GM12878 (cell line): ENCODE measurements at regions not wholly inside any gene's neighbourhood (a gene's known extent, or its start where the extent isn't known, plus 50 kb on each side); places are given as distances from the start of the nearest gene placed in this dataset.
A peak's percentile ranks its signal among the peaks of the same experiment; 100 is the strongest.

Source experiments
- ATAC-seq: fragments of 200-7000 bp; cut with Tn5 transposase; 3 replicates; pipeline ENCODE4 v1.9.1; 2020; ENCODE audit warnings: mild to moderate bottlenecking, moderate library complexity
- BruUV-seq: library from RNA; stranded (reverse); fragments of 400-500 nt; replicated peaks from 2 replicates; lab custom pipeline; 2021; lab: Mats Ljungman, UMichigan
- CTCF ChIA-PET: fragments of 300-600 bp; sonication (Branson Sonifier 250); formaldehyde crosslinking; extraction: SDS; loops from one replicate; lab custom pipeline; 2021; ENCODE audit warnings: inconsistent platforms; lab: Yijun Ruan, JAX
- POLR2A ChIA-PET: fragments of 350-600 bp; formaldehyde crosslinking; extraction: SDS; loops from one replicate; lab custom pipeline; 2021; ENCODE audit warnings: inconsistent platforms; lab: Charles Lee
- RAD21 ChIA-PET: fragments of 300-600 bp; sonication (Branson Sonifier 250); formaldehyde crosslinking; loops from one replicate; lab custom pipeline; 2023; ENCODE audit warnings: antibody characterized with exemption; ENCODE audit not compliant: unreplicated experiment; lab: Charles Lee
- SMC1A ChIA-PET: fragments of 300-600 bp; sonication (Branson Sonifier 250); formaldehyde crosslinking; loops from one replicate; lab custom pipeline; 2023; ENCODE audit not compliant: unreplicated experiment, uncharacterized antibody; lab: Charles Lee
- DNase-seq: peaks from one replicate; pipeline ENCODE4 v3.0.0-alpha.2; 2011; ENCODE audit warnings: low read depth, low spot score
- FAIRE-seq: peaks from 3 replicates; lab custom pipeline; 2011; peaks lifted over from hg19 to GRCh38; lab: Jason Lieb, UNC
- H2AFZ ChIP-seq: 2 replicates; pipeline ENCODE4 v1.6.0; 2011; ENCODE audit warnings: low read depth, low read length, control low read depth; ENCODE audit not compliant: control insufficient read depth
- H3K27ac ChIP-seq: 2 replicates; pipeline ENCODE4 v1.5.1; 2011; ENCODE audit warnings: control low read depth; ENCODE audit not compliant: control insufficient read depth, insufficient read depth
- H3K27me3 ChIP-seq, 2 experiments: replicated peaks in 1 of 2; 2 replicates each; pipeline versions ENCODE4 v1.6.0 to v1.6.1; 2011; ENCODE audit warnings: low read length in 1 of 2; ENCODE audit not compliant: control insufficient read depth in 2 of 2, insufficient read depth in 2 of 2
- H3K36me3 ChIP-seq, 2 experiments: 2 replicates each; pipeline ENCODE4 v1.5.1; 2011; ENCODE audit warnings: low read length in 1 of 2; ENCODE audit not compliant: control insufficient read depth in 2 of 2, insufficient read depth in 2 of 2
- H3K4me1 ChIP-seq: 2 replicates; pipeline ENCODE4 v1.6.1; 2011; ENCODE audit warnings: mild to moderate bottlenecking, low read length, moderate library complexity, mixed read lengths; ENCODE audit not compliant: control insufficient read depth, insufficient read depth
- H3K4me2 ChIP-seq: 2 replicates; pipeline ENCODE4 v1.6.0; 2011; ENCODE audit warnings: control low read depth; ENCODE audit not compliant: control insufficient read depth, insufficient read depth
- H3K4me3 ChIP-seq: fragments of 200-600 bp; sonication (generic); 2 replicates; pipeline ENCODE4 v1.5.1; 2016
- H3K79me2 ChIP-seq: 2 replicates; pipeline ENCODE4 v1.6.0; 2011; ENCODE audit warnings: low read length; ENCODE audit not compliant: control insufficient read depth, insufficient read depth
- H3K9ac ChIP-seq: 2 replicates; pipeline ENCODE4 v1.8.0; 2011; ENCODE audit warnings: low read length, control low read depth, mixed read lengths; ENCODE audit not compliant: control insufficient read depth, insufficient read depth
- H3K9me3 ChIP-seq: replicated peaks from 3 replicates; pipeline ENCODE4 v1.5.1; 2011; ENCODE audit warnings: mild to moderate bottlenecking, low read length; ENCODE audit not compliant: control insufficient read depth, insufficient read depth
- H4K20me1 ChIP-seq: 2 replicates; pipeline ENCODE4 v1.6.0; 2011; ENCODE audit not compliant: control insufficient read depth, insufficient read depth
- ASH2L ChIP-seq: fragments of 300-600, 200-600 bp; sonication (generic); IDR thresholded peaks from 2 replicates; pipeline ENCODE4 v1.6.1; 2017; ENCODE audit warnings: low read depth, mild to moderate bottlenecking, borderline replicate concordance
- ATF7 ChIP-seq: fragments of 450-650 bp; IDR thresholded peaks from 2 replicates; pipeline ENCODE4 v1.6.1; 2016; ENCODE audit warnings: low read depth, mild to moderate bottlenecking
- BCL3 ChIP-seq: IDR thresholded peaks from 2 replicates; pipeline ENCODE4 v1.6.1; 2011; ENCODE audit warnings: borderline replicate concordance, low read depth, mild to moderate bottlenecking, moderate library complexity, low read length; ENCODE audit not compliant: insufficient read depth, poor library complexity, severe bottlenecking
- CBFB ChIP-seq: IDR thresholded peaks from 2 replicates; pipeline ENCODE4 v1.6.1; 2016; ENCODE audit warnings: antibody characterized with exemption, low read depth
- CTCF ChIP-seq, 3 experiments: IDR thresholded peaks in 2 of 3; conservative IDR thresholded peaks in 1 of 3; 2 replicates each; pipeline ENCODE4 v1.5.1; 2011; ENCODE audit warnings: low read depth in 3 of 3, low read length in 3 of 3, mild to moderate bottlenecking in 3 of 3, control low read depth in 2 of 3, moderate library complexity in 2 of 3, inconsistent platforms in 1 of 3, mixed read lengths in 1 of 3; ENCODE audit not compliant: control insufficient read depth in 2 of 3, insufficient read depth in 1 of 3; ENCODE audit errors: extremely low read depth in 1 of 3
- ELK1 ChIP-seq: IDR thresholded peaks from 2 replicates; pipeline ENCODE4 v1.6.1; 2012; ENCODE audit warnings: low read depth, low read length, improper control_type of control experiment
- ETV6 ChIP-seq, 2 experiments: fragments of 450-650 bp in 1 of 2; IDR thresholded peaks in 1 of 2; conservative IDR thresholded peaks in 1 of 2; 2 replicates each; pipeline ENCODE4 v1.6.1; 2014; ENCODE audit warnings: antibody characterized with exemption in 1 of 2, borderline replicate concordance in 1 of 2, low read depth in 1 of 2, mild to moderate bottlenecking in 1 of 2, moderate library complexity in 1 of 2
- MTA2 ChIP-seq: fragments of 450-650 bp; IDR thresholded peaks from 2 replicates; pipeline ENCODE4 v1.6.1; 2016; ENCODE audit warnings: low read depth, mild to moderate bottlenecking, moderate library complexity
- PBX3 ChIP-seq: IDR thresholded peaks from 2 replicates; pipeline ENCODE4 v1.6.1; 2011; ENCODE audit warnings: mild to moderate bottlenecking, low read depth, low read length, moderate library complexity; ENCODE audit not compliant: insufficient replicate concordance
- POLR2AphosphoS2 ChIP-seq: IDR thresholded peaks from 2 replicates; pipeline ENCODE4 v1.6.1; 2011; ENCODE audit warnings: low read depth, mild to moderate bottlenecking, low read length, improper control_type of control experiment, moderate library complexity
- RELA ChIP-seq: fragments of 450-650 bp; IDR thresholded peaks from 2 replicates; pipeline ENCODE4 v1.8.0; 2014; ENCODE audit warnings: borderline replicate concordance; ENCODE audit not compliant: partially characterized antibody
- SMAD1 ChIP-seq: fragments of 450-650 bp; IDR thresholded peaks from 2 replicates; pipeline ENCODE4 v1.6.1; 2018; ENCODE audit warnings: mild to moderate bottlenecking, low read depth; ENCODE audit not compliant: partially characterized antibody
- TCF7 ChIP-seq: IDR thresholded peaks from 2 replicates; pipeline ENCODE4 v1.6.1; 2014; ENCODE audit warnings: antibody characterized with exemption, borderline replicate concordance
- WGBS: methylation state at CpG from one replicate; pipeline ENCODE4 v1.1.6; 2016; ENCODE audit warnings: low lambda C conversion rate; ENCODE audit not compliant: insufficient replicate concordance, insufficient coverage; ENCODE audit errors: missing lambda C conversion rate; 5-methylcytosine and 5-hydroxymethylcytosine counted together
- in situ Hi-C: fragments of 300-500 bp; cut with MboI; formaldehyde crosslinking; loops from 9 replicates; pipeline ENCODE4 v1.14.3; 2018; ENCODE audit warnings: mixed read lengths
- intact Hi-C: fragments of 100-400 bp; cut with micrococcal nuclease; formaldehyde crosslinking; loops from one replicate; pipeline ENCODE4 v1.14.2; 2022; ENCODE audit not compliant: unreplicated experiment

- TF ChIP-seq PBX3 (no peak), MTA2 (peak; percentile 37; the same call in 1 of the 2 replicates), ATF7 (peak; percentile 75), CTCF (IDR thresholded peaks at IDR 0.05 in 2 of 3, conservative IDR thresholded peaks at IDR 0.05 in 1 of 3; ENCODE audit: control insufficient read depth in 2 of 3, extremely low read depth in 1 of 3, insufficient read depth in 1 of 3, low read depth in 3 of 3, low read length in 3 of 3) (no peak)
Measured at GRCh38 chr12:16884056-16884455, 278.1 kb upstream of the LMO3 start (continued).

- no TSS peak for BruUV-seq
- WGBS: 37% methylated on average over 4 of the region's 4 CpGs
- H3K79me2 ChIP-seq: no peaks in the 10 kb centered on the region
- ATAC-seq: no peak
- ChIA-PET CTCF (interaction anchor here (0.8 to 1.8 kb wide), 5 partner anchors 15 to 63 kb away, joined by 3 to 9 read pairs (median 3); no protein-coding TSS in a partner anchor), SMC1A (interaction anchor here (0.8 to 8.3 kb wide), 8 partner anchors 13 to 60 kb away, joined by 3 to 61 read pairs (median 3); no protein-coding TSS in a partner anchor), POLR2A (interaction anchor here (1.6 kb wide), 1 partner anchor 46 kb away, joined by 4 read pairs; no protein-coding TSS in a partner anchor), RAD21 (interaction anchor here (1.5 to 3.9 kb wide), 2 partner anchors 24 to 47 kb away, joined by 3 to 19 read pairs; no protein-coding TSS in a partner anchor)
- FAIRE-seq: no peak
- H3K27ac ChIP-seq: no peak overlapping the region
- no peaks in the 10 kb centered on the region for H3K9me3 ChIP-seq
- no peak overlapping the region for H3K4me3 ChIP-seq
- TF ChIP-seq POLR2AphosphoS2 (no peak), RELA (no peak), TCF7 (no peak), CBFB (no peak), ETV6 (conservative IDR thresholded peaks at IDR 0.05 in 1 of 2, IDR thresholded peaks at IDR 0.05 in 1 of 2; ENCODE audit: borderline replicate concordance in 1 of 2, low read depth in 1 of 2) (no peak), SMAD1 (no peak), BCL3 (no peak), ASH2L (no peak), ELK1 (no peak)
- H2AFZ ChIP-seq: no peak overlapping the region
- no peaks in the 10 kb centered on the region for H4K20me1 ChIP-seq
- H3K9ac ChIP-seq: no peak overlapping the region
- no peak overlapping the region for H3K4me2 ChIP-seq
- no peaks in the 10 kb centered on the region for H3K27me3 ChIP-seq
- H3K36me3 ChIP-seq: no peaks in the 10 kb centered on the region
- intact Hi-C loops (no loop called here), in situ Hi-C loops (no loop called here)
- DNase-seq: no peak
- no peaks in the 10 kb centered on the region for H3K4me1 ChIP-seq
Measured at GRCh38 chr12:16881986-16882570, 276.1 kb upstream of the LMO3 start.
